H1 (cell line): ENCODE measurements at regions not wholly inside any gene's neighbourhood (a gene's known extent, or its start where the extent isn't known, plus 50 kb on each side); places are given as distances from the start of the nearest gene placed in this dataset.

Source experiments
- CEBPB ChIP-seq: IDR thresholded peaks from 2 replicates; pipeline ENCODE4 v1.6.1; 2012; ENCODE audit warnings: low read depth, low read length
- RNF2 ChIP-seq: fragments of 200-900, 300-1000 bp; sonication (generic); IDR thresholded peaks from 2 replicates; pipeline ENCODE4 v1.7.1; 2016; ENCODE audit warnings: borderline replicate concordance, low read depth, mild to moderate bottlenecking, antibody characterized with exemption, low read length; ENCODE audit not compliant: poor library complexity, severe bottlenecking; ENCODE audit errors: missing control alignments
- ZNF274 ChIP-seq: IDR thresholded peaks from 2 replicates; pipeline ENCODE4 v1.7.0; 2012; ENCODE audit warnings: low read length, borderline replicate concordance; ENCODE audit errors: extremely low read depth
- TF ChIP-seq, protein P1 (sequence below): fragments of 300-600 bp; sonication (generic); IDR thresholded peaks from 2 replicates; pipeline ENCODE4 v1.7.1; 2012; ENCODE audit warnings: low read length, moderate library complexity, mild to moderate bottlenecking, inconsistent platforms; ENCODE audit not compliant: insufficient replicate concordance

- TF ChIP-seq, protein P1, sequence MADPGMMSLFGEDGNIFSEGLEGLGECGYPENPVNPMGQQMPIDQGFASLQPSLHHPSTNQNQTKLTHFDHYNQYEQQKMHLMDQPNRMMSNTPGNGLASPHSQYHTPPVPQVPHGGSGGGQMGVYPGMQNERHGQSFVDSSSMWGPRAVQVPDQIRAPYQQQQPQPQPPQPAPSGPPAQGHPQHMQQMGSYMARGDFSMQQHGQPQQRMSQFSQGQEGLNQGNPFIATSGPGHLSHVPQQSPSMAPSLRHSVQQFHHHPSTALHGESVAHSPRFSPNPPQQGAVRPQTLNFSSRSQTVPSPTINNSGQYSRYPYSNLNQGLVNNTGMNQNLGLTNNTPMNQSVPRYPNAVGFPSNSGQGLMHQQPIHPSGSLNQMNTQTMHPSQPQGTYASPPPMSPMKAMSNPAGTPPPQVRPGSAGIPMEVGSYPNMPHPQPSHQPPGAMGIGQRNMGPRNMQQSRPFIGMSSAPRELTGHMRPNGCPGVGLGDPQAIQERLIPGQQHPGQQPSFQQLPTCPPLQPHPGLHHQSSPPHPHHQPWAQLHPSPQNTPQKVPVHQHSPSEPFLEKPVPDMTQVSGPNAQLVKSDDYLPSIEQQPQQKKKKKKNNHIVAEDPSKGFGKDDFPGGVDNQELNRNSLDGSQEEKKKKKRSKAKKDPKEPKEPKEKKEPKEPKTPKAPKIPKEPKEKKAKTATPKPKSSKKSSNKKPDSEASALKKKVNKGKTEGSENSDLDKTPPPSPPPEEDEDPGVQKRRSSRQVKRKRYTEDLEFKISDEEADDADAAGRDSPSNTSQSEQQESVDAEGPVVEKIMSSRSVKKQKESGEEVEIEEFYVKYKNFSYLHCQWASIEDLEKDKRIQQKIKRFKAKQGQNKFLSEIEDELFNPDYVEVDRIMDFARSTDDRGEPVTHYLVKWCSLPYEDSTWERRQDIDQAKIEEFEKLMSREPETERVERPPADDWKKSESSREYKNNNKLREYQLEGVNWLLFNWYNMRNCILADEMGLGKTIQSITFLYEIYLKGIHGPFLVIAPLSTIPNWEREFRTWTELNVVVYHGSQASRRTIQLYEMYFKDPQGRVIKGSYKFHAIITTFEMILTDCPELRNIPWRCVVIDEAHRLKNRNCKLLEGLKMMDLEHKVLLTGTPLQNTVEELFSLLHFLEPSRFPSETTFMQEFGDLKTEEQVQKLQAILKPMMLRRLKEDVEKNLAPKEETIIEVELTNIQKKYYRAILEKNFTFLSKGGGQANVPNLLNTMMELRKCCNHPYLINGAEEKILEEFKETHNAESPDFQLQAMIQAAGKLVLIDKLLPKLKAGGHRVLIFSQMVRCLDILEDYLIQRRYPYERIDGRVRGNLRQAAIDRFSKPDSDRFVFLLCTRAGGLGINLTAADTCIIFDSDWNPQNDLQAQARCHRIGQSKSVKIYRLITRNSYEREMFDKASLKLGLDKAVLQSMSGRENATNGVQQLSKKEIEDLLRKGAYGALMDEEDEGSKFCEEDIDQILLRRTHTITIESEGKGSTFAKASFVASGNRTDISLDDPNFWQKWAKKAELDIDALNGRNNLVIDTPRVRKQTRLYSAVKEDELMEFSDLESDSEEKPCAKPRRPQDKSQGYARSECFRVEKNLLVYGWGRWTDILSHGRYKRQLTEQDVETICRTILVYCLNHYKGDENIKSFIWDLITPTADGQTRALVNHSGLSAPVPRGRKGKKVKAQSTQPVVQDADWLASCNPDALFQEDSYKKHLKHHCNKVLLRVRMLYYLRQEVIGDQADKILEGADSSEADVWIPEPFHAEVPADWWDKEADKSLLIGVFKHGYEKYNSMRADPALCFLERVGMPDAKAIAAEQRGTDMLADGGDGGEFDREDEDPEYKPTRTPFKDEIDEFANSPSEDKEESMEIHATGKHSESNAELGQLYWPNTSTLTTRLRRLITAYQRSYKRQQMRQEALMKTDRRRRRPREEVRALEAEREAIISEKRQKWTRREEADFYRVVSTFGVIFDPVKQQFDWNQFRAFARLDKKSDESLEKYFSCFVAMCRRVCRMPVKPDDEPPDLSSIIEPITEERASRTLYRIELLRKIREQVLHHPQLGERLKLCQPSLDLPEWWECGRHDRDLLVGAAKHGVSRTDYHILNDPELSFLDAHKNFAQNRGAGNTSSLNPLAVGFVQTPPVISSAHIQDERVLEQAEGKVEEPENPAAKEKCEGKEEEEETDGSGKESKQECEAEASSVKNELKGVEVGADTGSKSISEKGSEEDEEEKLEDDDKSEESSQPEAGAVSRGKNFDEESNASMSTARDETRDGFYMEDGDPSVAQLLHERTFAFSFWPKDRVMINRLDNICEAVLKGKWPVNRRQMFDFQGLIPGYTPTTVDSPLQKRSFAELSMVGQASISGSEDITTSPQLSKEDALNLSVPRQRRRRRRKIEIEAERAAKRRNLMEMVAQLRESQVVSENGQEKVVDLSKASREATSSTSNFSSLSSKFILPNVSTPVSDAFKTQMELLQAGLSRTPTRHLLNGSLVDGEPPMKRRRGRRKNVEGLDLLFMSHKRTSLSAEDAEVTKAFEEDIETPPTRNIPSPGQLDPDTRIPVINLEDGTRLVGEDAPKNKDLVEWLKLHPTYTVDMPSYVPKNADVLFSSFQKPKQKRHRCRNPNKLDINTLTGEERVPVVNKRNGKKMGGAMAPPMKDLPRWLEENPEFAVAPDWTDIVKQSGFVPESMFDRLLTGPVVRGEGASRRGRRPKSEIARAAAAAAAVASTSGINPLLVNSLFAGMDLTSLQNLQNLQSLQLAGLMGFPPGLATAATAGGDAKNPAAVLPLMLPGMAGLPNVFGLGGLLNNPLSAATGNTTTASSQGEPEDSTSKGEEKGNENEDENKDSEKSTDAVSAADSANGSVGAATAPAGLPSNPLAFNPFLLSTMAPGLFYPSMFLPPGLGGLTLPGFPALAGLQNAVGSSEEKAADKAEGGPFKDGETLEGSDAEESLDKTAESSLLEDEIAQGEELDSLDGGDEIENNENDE = no peak
- TF ChIP-seq RNF2 (no peak), ZNF274 (no peak), CEBPB (no peak)
These were observed 174.7 kb downstream of the GAS1 start (continued) for GRCh38 chr9:86772635-86772993.
